Naive thymus-derived CD4-positive, alpha-beta T cell (primary cell): ENCODE measurements at regions not wholly inside any gene's neighbourhood (a gene's known extent, or its start where the extent isn't known, plus 50 kb on each side); places are given as distances from the start of the nearest gene placed in this dataset.
"Not testable (repeated sequence)": the region's sequence is repeated elsewhere in the genome, so short reads cannot be mapped to it uniquely, and the experiment has no call there.

Experiments used
- ATAC-seq: fragments of 150-1000 bp; cut with Tn5 transposase; 2 replicates; pipeline ENCODE4 v1.10.0; 2021; ENCODE audit warnings: mild to moderate bottlenecking, moderate library complexity
- CTCF ChIA-PET: fragments of 350-600 bp; sonication (Branson Sonifier 250); formaldehyde crosslinking; loops from one replicate; lab custom pipeline; 2021; ENCODE audit warnings: antibody characterized with exemption; lab: Charles Lee
- POLR2A ChIA-PET: fragments of 350-600 bp; sonication (Branson Sonifier 250); formaldehyde crosslinking; loops from one replicate; lab custom pipeline; 2021; ENCODE audit warnings: antibody characterized with exemption, inconsistent platforms; lab: Charles Lee
- DNase-seq, 9 donors: peaks; one replicate each; pipeline versions ENCODE4 v3.0.0 to v3.0.0-alpha.2; 2020 to 2022; ENCODE audit warnings: mixed read lengths in 1 of 9
- H3K27ac ChIP-seq: one replicate; pipeline ENCODE4 v1.7.0; 2013; ENCODE audit warnings: mild to moderate bottlenecking, low read depth, low read length, moderate library complexity
- H3K27me3 ChIP-seq, 2 donors: one replicate each; pipeline ENCODE4 v1.7.0; 2013; ENCODE audit warnings: low read length in 2 of 2, mild to moderate bottlenecking in 2 of 2, moderate library complexity in 2 of 2; ENCODE audit not compliant: control insufficient read depth in 2 of 2, insufficient read depth in 2 of 2
- H3K36me3 ChIP-seq, 3 experiments: 1 replicate in 2 of 3; 2 replicates in 1 of 3; pipeline ENCODE4 v1.7.0; 2013; ENCODE audit warnings: low read length in 3 of 3, mild to moderate bottlenecking in 3 of 3, moderate library complexity in 1 of 3; ENCODE audit not compliant: insufficient read depth in 3 of 3, control insufficient read depth in 2 of 3
- H3K4me1 ChIP-seq, 2 donors: one replicate each; pipeline ENCODE4 v1.7.0; 2013; ENCODE audit warnings: low read length in 2 of 2, mild to moderate bottlenecking in 2 of 2, moderate library complexity in 1 of 2; ENCODE audit not compliant: control insufficient read depth in 2 of 2, insufficient read depth in 2 of 2
- H3K4me3 ChIP-seq: 2 replicates; pipeline ENCODE4 v1.7.0; 2013; ENCODE audit warnings: mild to moderate bottlenecking, low read length
- H3K9me3 ChIP-seq, 3 experiments: 1 replicate in 2 of 3; 2 replicates in 1 of 3; pipeline ENCODE4 v1.7.0; 2013; ENCODE audit warnings: low read length in 3 of 3; ENCODE audit not compliant: control insufficient read depth in 2 of 3
- H3K27ac Mint-ChIP-seq, 9 donors: one replicate each; pipeline ENCODE4 v1.8.0; 2020 to 2022; ENCODE audit warnings: mixed read lengths in 9 of 9, mild to moderate bottlenecking in 8 of 9, moderate library complexity in 5 of 9, inconsistent platforms in 2 of 9
- H3K27me3 Mint-ChIP-seq, 5 donors: one replicate each; pipeline ENCODE4 v1.8.0; 2021 to 2022; ENCODE audit warnings: mixed read lengths in 5 of 5, mild to moderate bottlenecking in 1 of 5
- H3K36me3 Mint-ChIP-seq, 5 donors: one replicate each; pipeline ENCODE4 v1.8.0; 2020 to 2022; ENCODE audit warnings: mixed read lengths in 5 of 5, mild to moderate bottlenecking in 3 of 5, inconsistent platforms in 1 of 5
- H3K4me1 Mint-ChIP-seq, 7 donors: one replicate each; pipeline ENCODE4 v1.8.0; 2020 to 2022; ENCODE audit warnings: mixed read lengths in 7 of 7, mild to moderate bottlenecking in 3 of 7, inconsistent platforms in 1 of 7
- H3K4me3 Mint-ChIP-seq, 10 donors: one replicate each; pipeline ENCODE4 v1.8.0; 2020 to 2022; ENCODE audit warnings: mild to moderate bottlenecking in 10 of 10, mixed read lengths in 10 of 10, moderate library complexity in 6 of 10, inconsistent platforms in 2 of 10
- H3K9me3 Mint-ChIP-seq, 11 donors: one replicate each; pipeline ENCODE4 v1.8.0; 2020 to 2022; ENCODE audit warnings: mixed read lengths in 11 of 11, mild to moderate bottlenecking in 4 of 11, inconsistent platforms in 1 of 11, moderate library complexity in 1 of 11
- intact Hi-C, 2 donors: fragments of 100-400 bp; cut with micrococcal nuclease; formaldehyde crosslinking; loops; one replicate each; pipeline ENCODE4 v1.15.1; 2023

- ATAC-seq, CTCF ChIA-PET, H3K4me1 Mint-ChIP-seq, H3K27ac ChIP-seq, H3K4me1 ChIP-seq, DNase-seq, H3K27ac Mint-ChIP-seq, H3K27me3 ChIP-seq, POLR2A ChIA-PET, H3K4me3 ChIP-seq, H3K9me3 ChIP-seq, intact Hi-C loops, H3K36me3 ChIP-seq: not testable (repeated sequence)
- peaks cover 0 to 16% (median 4%) of the 10 kb centered on the region in 5 donors for H3K36me3 Mint-ChIP-seq
- peak overlapping the region in 1 of 10 donors; percentile 20 for H3K4me3 Mint-ChIP-seq
- peaks cover 13 to 28% (median 18%) of the 10 kb centered on the region in 11 donors for H3K9me3 Mint-ChIP-seq
- H3K27me3 Mint-ChIP-seq, result peaks cover 0 to 32% (median 24%) of the 10 kb centered on the region in 5 donors
Measured at GRCh38 chr5:38631376-38631775, 74.9 kb upstream of the LIFR start.

GRCh38 chr5:38634568-38635369, 78.3 kb upstream of the LIFR start:
- Histone ChIP-seq H3K9me3 (peaks cover 0 to 4% (median 0%) of the 10 kb centered on the region in 3 experiments), H3K27me3 (no peaks in the 10 kb centered on the region), H3K4me3 (no peak overlapping the region), H3K4me1 (no peaks in the 10 kb centered on the region), H3K36me3 (no peaks in the 10 kb centered on the region), H3K27ac (no peak overlapping the region)
- Mint-ChIP-seq H3K27ac (no peak overlapping the region), H3K4me1 (no peaks in the 10 kb centered on the region), H3K4me3 (no peak overlapping the region), H3K9me3 (peaks cover 13 to 25% (median 18%) of the 10 kb centered on the region in 11 donors), H3K36me3 (peaks cover 0 to 16% (median 4%) of the 10 kb centered on the region in 5 donors), H3K27me3 (peaks cover 0 to 49% (median 36%) of the 10 kb centered on the region in 5 donors)
- CTCF ChIA-PET, result no interaction called here
- intact Hi-C loops, result no loop called here
- POLR2A ChIA-PET, result no interaction called here
- no peak for ATAC-seq
- no peak for DNase-seq

GRCh38 chr5:38636626-38637025, 80.2 kb upstream of the LIFR start:
- Mint-ChIP-seq H3K9me3 (peaks cover 10 to 18% (median 15%) of the 10 kb centered on the region in 11 donors), H3K27ac (no peak overlapping the region), H3K27me3 (peaks cover 0 to 51% (median 32%) of the 10 kb centered on the region in 5 donors), H3K4me1 (peaks cover 0 to 3% (median 0%) of the 10 kb centered on the region in 7 donors), H3K36me3 (peaks cover 0 to 15% (median 4%) of the 10 kb centered on the region in 5 donors), H3K4me3 (no peak overlapping the region)
- Histone ChIP-seq H3K4me1 (no peaks in the 10 kb centered on the region), H3K27ac (no peak overlapping the region), H3K27me3 (no peaks in the 10 kb centered on the region), H3K36me3 (no peaks in the 10 kb centered on the region), H3K4me3 (no peak overlapping the region), H3K9me3 (peaks cover 0 to 4% (median 0%) of the 10 kb centered on the region in 3 experiments)
- no peak for DNase-seq
- ChIA-PET CTCF (no interaction called here), POLR2A (no interaction called here)
- ATAC-seq, result no peak
- intact Hi-C loops, result no loop called here

GRCh38 chr5:38638656-38639055, 82.2 kb upstream of the LIFR start:
- H3K4me3 ChIP-seq, result no peak overlapping the region
- intact Hi-C loops, result no loop called here
- Mint-ChIP-seq H3K4me3 (no peak overlapping the region), H3K36me3 (no peaks in the 10 kb centered on the region), H3K4me1 (peaks cover 0 to 3% (median 0%) of the 10 kb centered on the region in 7 donors), H3K9me3 (peaks cover 0 to 9% (median 0%) of the 10 kb centered on the region in 11 donors), H3K27me3 (peaks cover 0 to 45% (median 19%) of the 10 kb centered on the region in 5 donors), H3K27ac (no peak overlapping the region)
- CTCF ChIA-PET, result no interaction called here
- no peaks in the 10 kb centered on the region for H3K9me3 ChIP-seq
- H3K36me3 ChIP-seq, result no peaks in the 10 kb centered on the region
- POLR2A ChIA-PET, result no interaction called here
- DNase-seq, result no peak
- no peak for ATAC-seq
- H3K27ac ChIP-seq, result no peak overlapping the region
- no peaks in the 10 kb centered on the region for H3K27me3 ChIP-seq
- no peaks in the 10 kb centered on the region for H3K4me1 ChIP-seq

- no peaks in the 10 kb centered on the region for H3K27me3 ChIP-seq
- H3K4me1 ChIP-seq, result no peaks in the 10 kb centered on the region
- no peak overlapping the region for H3K27ac ChIP-seq
- H3K4me3 Mint-ChIP-seq, result no peak overlapping the region
- no peaks in the 10 kb centered on the region for H3K9me3 ChIP-seq
- no peaks in the 10 kb centered on the region for H3K36me3 ChIP-seq
- peaks cover 0 to 43% (median 21%) of the 10 kb centered on the region in 5 donors for H3K27me3 Mint-ChIP-seq
- ChIA-PET POLR2A (no interaction called here), CTCF (no interaction called here)
- no peak overlapping the region for H3K4me3 ChIP-seq
- no peaks in the 10 kb centered on the region for H3K36me3 Mint-ChIP-seq
- no peak overlapping the region for H3K27ac Mint-ChIP-seq
- ATAC-seq, result no peak
- H3K4me1 Mint-ChIP-seq, result peaks cover 0 to 3% (median 0%) of the 10 kb centered on the region in 7 donors
- DNase-seq, result no peak
- peaks cover 0 to 10% (median 4%) of the 10 kb centered on the region in 11 donors for H3K9me3 Mint-ChIP-seq
- intact Hi-C loops, result no loop called here
Measured at GRCh38 chr5:38639377-38640358, 83.2 kb upstream of the LIFR start.

GRCh38 chr5:38641003-38641402, 84.6 kb upstream of the LIFR start:
- Histone ChIP-seq H3K27me3 (no peaks in the 10 kb centered on the region), H3K36me3 (no peaks in the 10 kb centered on the region), H3K27ac (no peak overlapping the region), H3K4me1 (no peaks in the 10 kb centered on the region), H3K4me3 (no peak overlapping the region), H3K9me3 (no peaks in the 10 kb centered on the region)
- Mint-ChIP-seq H3K27me3 (peaks cover 0 to 37% (median 21%) of the 10 kb centered on the region in 5 donors), H3K27ac (no peak overlapping the region), H3K4me1 (peaks cover 0 to 3% (median 0%) of the 10 kb centered on the region in 7 donors), H3K9me3 (peaks cover 0 to 14% (median 4%) of the 10 kb centered on the region in 11 donors), H3K36me3 (no peaks in the 10 kb centered on the region), H3K4me3 (no peak overlapping the region)
- DNase-seq, result no peak
- ChIA-PET CTCF (no interaction called here), POLR2A (no interaction called here)
- ATAC-seq, result no peak
- intact Hi-C loops, result no loop called here
